Stomach (tissue), 4 donors: ENCODE measurements at regions not wholly inside any gene's neighbourhood (a gene's known extent, or its start where the extent isn't known, plus 50 kb on each side); places are given as distances from the start of the nearest gene placed in this dataset.

ENCODE experiments used
- EP300 ChIP-seq: sonication (generic); formaldehyde crosslinking; IDR thresholded peaks from one replicate; pipeline ENCODE4 v1.6.1; 2017; ENCODE audit warnings: antibody characterized with exemption
- POLR2A ChIP-seq, 4 donors: fragments of 450-650 bp; IDR thresholded peaks; one replicate each; pipeline ENCODE4 v1.6.1; 2016; ENCODE audit warnings: antibody characterized with exemption in 4 of 4, control low read depth in 2 of 4, mild to moderate bottlenecking in 1 of 4, moderate library complexity in 1 of 4
- POLR2AphosphoS5 ChIP-seq, 3 donors: sonication (generic); formaldehyde crosslinking; IDR thresholded peaks; one replicate each; pipeline ENCODE4 v1.6.1; 2016; ENCODE audit warnings: antibody characterized with exemption in 3 of 3
- TF ChIP-seq, protein P1 (sequence below), 7 experiments: fragments of 450-650 bp in 4 of 7; fragments of 200-600 bp in 3 of 7; sonication (generic) in 3 of 7; IDR thresholded peaks; one replicate each; pipeline ENCODE4 v1.5.1; 2016 to 2019; ENCODE audit warnings: antibody characterized with exemption in 7 of 7, control low read depth in 2 of 7, mild to moderate bottlenecking in 1 of 7

GRCh38 chr15:38689522-38689921, 124.9 kb upstream of the RASGRP1 start:
- TF ChIP-seq, protein P1, sequence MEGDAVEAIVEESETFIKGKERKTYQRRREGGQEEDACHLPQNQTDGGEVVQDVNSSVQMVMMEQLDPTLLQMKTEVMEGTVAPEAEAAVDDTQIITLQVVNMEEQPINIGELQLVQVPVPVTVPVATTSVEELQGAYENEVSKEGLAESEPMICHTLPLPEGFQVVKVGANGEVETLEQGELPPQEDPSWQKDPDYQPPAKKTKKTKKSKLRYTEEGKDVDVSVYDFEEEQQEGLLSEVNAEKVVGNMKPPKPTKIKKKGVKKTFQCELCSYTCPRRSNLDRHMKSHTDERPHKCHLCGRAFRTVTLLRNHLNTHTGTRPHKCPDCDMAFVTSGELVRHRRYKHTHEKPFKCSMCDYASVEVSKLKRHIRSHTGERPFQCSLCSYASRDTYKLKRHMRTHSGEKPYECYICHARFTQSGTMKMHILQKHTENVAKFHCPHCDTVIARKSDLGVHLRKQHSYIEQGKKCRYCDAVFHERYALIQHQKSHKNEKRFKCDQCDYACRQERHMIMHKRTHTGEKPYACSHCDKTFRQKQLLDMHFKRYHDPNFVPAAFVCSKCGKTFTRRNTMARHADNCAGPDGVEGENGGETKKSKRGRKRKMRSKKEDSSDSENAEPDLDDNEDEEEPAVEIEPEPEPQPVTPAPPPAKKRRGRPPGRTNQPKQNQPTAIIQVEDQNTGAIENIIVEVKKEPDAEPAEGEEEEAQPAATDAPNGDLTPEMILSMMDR (IDR thresholded peaks at IDR 0.05), result no peak
- TF ChIP-seq POLR2A (IDR thresholded peaks at IDR 0.05), result no peak
- TF ChIP-seq EP300, result no peak
- no peak for TF ChIP-seq POLR2AphosphoS5 (IDR thresholded peaks at IDR 0.05)
